HG03025 (cell line): ENCODE measurements at regions not wholly inside any gene's neighbourhood (a gene's known extent, or its start where the extent isn't known, plus 50 kb on each side); places are given as distances from the start of the nearest gene placed in this dataset.

Experiments used
- ATAC-seq: cut with Tn5 transposase; IDR thresholded peaks from one replicate; pipeline ENCODE4 v1.9.1; 2021; ENCODE audit warnings: mild to moderate bottlenecking, moderate library complexity; ENCODE audit not compliant: unreplicated experiment, low FRiP score

DNA sequence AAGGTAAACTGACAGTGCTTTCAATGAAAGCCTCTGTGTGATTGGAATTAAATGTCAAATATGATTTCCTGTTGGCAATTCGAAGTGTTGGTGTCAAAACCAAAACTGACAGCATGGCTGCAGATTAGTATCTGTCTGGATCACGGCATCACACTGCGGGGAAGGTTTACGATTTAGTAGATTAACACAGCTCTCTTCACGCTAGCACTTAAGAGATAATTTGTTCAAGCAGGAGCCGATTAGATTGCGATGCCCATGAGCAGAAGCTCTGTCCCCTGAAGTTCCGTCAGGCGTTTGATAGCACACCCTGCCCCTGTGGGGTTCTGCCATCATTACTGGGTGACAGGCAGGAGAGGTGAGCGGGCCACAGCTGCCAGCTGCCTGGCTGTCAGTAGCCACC, 279.5 kb upstream of the AUTS2 start:
- no peak for ATAC-seq

DNA sequence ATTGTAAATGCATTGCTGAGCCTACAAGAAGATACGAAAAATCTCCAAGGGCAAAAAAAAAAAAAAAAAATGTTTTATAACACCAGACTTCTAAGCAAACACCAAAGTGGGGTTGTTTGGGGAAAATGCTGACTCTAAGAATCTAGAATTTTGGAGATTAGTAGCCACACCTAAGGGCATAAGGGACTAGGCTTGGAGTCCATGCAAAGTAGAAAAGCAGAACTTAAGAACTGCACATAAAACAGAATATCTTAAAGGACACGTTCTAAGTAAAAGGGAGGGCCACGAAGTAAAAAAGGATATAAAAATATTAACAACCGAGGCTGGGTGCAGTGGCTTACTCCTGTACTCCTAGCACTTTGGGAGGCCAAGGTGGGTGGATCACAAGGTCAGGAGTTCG, 269.8 kb upstream of the AUTS2 start:
- no peak for ATAC-seq

GRCh38 chr7:69334701-69335100, 263.6 kb upstream of the AUTS2 start:
- no peak for ATAC-seq

DNA sequence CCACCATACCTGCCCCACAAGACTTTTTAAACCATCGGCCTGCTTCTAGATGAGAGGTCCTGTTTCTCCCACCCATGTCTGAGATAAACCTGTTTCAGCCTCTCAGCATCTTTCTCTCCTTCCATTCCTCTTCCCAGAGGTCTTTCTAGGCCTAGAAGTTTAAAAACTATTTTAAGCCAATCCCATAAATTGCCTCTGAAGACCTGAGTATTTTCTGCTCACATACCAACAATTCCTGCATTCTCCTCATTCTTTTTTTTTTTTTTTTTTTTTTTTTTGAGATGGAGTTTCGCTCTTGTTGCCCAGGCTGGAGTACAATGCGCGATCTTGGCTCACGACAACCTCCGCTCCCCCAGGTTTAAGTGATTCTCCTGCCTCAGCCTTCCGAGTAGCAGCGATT, 262.9 kb upstream of the AUTS2 start:
- no peak for ATAC-seq

DNA sequence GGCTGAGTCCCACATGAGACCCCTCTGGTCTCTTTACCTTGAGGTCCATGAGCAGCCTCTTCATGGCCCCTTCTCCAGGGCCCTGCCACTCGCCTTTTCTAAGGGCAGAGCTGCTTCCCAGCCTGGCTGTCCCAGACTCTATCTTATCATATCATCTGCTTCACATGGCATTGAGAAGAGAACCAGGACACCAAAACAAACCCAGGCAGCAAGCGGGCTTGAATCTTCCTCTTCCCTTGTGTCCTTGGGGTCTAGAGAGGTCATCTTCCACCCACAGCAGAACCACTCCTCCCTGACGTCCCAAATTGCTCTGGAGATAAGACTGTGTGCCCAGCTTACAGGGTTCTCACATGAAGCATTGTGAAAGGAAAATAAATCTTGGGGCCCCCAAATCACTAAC, 261.3 kb upstream of the AUTS2 start:
- ATAC-seq, result no peak

GRCh38 chr7:69338144-69338543, 260.1 kb upstream of the AUTS2 start:
- no peak for ATAC-seq

- no peak for ATAC-seq
Observed at GRCh38 chr7:69341288-69341687, 257.0 kb upstream of the AUTS2 start.

GRCh38 chr7:69342154-69342884, 256.0 kb upstream of the AUTS2 start:
- no peak for ATAC-seq

- no peak for ATAC-seq
Observed at GRCh38 chr7:69349291-69349690, 249.0 kb upstream of the AUTS2 start.

DNA sequence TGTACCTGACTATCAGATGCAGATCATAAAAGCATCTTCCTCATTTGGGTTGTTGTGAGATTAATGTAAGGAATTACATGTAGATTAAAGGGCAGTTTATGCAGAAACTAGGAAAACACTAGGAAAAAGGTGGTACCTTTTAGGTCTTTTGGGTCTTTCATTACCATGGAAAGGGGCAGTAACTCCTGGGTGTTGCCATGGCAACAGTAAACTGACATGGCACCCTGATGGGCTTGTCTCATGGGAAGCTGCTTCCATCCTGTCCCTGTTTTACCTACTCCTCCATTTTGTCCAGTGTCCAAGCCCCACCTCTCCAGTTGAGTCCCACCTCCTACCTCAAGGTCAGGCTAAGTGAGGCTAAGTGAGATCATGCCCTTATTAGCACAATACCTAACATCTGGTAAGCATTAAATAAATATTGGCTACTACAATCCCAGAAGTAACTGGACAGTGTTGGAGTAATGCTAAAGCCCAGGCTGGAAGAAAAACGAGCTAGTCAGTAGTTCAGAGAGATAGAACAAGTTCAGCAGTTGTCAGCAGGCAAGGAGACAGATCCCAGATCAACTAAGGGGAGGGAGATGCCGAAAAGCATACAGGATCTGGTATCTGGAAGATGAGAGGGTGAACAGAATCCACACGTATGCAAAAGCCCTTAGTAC, 240.0 kb upstream of the AUTS2 start:
- ATAC-seq, result no peak

GRCh38 chr7:69359003-69359700, 239.1 kb upstream of the AUTS2 start:
- no peak for ATAC-seq

DNA sequence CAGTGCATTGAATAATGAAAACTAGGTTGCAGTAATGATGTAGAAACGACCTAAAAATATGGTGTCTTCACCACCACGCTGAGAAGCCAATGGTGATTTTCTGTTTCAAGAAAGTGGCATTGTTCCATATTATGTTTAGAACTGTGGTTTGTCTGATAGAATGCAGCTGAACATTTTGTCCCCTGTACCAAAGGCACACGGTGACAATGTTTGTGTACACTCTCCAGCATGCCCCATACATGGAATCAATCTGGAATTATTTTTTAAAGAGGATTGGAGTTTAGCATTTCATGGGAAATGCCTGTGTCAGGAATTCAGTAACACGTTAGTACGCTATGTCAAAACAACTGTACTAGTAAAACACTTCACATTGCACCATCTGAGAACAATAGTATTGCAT, 237.4 kb upstream of the AUTS2 start:
- no peak for ATAC-seq

DNA sequence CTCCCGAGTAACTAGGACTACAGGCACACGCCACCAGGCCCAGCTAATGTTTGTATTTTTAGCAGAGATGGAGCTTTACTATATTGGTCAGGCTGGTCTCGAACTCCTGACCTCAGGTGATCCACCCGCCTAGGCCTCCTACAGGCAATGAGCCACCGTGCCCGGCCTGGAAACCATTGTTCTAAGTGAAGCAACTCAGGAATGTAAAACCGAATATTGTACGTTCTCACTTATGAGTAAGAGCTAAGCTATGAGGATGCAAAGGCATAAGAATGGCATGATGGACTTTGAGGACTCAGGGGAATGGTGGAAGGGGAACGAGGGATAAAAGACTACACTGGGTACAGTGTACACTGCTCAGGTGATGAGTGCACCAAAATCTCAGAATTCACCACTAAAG, 235.1 kb upstream of the AUTS2 start:
- ATAC-seq, result no peak

DNA sequence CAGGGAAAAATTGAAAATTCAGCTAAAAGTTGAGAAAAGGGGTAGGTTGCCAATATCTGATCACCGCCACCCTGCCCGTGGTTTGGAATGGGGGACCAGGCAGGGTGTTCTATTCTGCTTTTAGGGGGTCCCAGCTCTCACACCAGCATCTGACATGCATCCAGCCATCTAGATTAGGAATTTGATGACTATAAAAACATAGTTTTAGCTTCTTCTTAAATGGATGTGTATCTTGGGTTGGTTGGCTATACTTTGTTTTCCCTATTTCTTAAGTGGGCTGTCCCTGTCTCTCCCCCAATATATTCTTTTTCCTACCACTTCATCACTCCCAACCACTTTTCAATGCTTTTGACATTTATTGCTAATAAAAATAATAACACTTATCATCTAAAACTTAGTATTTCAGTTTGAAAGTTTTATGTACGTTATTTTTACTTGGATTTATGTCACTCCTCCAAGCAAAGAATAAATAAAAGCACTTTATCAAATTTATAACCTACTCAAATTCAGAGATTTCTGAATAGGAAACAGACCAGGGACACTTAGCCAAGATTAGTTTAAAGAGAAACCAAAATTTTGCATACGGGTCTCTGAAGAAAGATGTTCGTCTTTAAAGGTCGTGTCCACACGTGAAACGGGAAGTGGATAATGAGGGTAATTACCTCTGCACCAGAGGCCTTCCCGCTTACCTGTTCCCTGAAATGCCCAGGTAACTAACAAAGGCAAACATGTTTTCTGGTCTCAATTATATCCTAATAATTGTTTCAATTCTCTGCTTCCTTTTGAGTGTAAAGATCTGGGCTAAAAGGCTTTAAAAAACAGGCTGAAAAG, 233.2 kb upstream of the AUTS2 start:
- ATAC-seq, result no peak

- no peak for ATAC-seq
Observed at GRCh38 chr7:69365651-69366192, 232.6 kb upstream of the AUTS2 start.

GRCh38 chr7:69367780-69368179, 230.5 kb upstream of the AUTS2 start:
- no peak for ATAC-seq

DNA sequence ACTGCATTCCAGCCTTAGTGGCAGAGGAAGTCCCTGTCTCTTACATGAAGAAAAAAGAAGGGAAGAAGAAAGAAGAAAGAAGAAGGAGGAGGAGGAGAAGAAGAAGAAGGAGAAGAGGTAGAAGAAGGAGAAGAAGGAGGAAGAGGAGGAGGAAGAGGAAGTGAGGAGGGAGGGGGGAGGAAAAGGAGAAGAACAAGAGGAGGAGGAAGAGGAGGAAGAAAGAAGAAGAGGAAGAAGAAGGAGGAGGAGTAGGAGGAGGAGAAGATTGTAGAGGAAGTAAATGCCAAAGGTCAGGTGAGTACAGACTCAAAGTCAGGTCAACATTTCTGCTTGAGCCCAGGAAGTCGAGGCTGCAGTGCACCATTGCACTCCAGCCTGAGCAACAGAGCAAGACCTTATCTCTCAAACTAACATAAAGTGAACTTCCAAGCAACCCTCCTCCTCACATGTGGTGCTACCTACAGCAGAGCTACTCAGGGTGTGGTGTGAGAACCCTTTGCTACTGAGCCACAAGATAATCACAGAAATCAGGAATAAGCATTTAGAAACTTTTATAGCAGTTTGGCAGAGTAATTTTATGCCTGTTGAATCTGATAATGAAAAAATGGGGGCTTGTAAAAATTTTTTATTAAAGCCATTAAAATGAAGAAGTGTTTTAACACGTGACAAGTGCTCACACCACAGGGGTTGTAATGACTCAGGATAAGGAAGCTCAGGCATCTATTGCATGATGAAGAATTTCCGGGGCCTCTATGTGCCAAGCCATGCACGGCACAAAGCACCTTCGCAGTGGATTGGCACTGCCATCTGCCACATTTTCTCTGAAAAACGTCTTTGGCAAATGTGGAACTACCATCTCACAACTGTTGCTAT, 224.9 kb upstream of the AUTS2 start:
- ATAC-seq, result no peak

- ATAC-seq, result no peak
Observed at GRCh38 chr7:69374044-69374425, 224.2 kb upstream of the AUTS2 start.

- ATAC-seq, result no peak
Observed at GRCh38 chr7:69377191-69377590, 221.1 kb upstream of the AUTS2 start.
